SK-N-SH (cell line): ENCODE measurements at regions not wholly inside any gene's neighbourhood (a gene's known extent, or its start where the extent isn't known, plus 50 kb on each side); places are given as distances from the start of the nearest gene placed in this dataset.

Source experiments
- CTCF ChIA-PET: fragments of 300-600, 350-600 bp; formaldehyde crosslinking; extraction: SDS; loops from one replicate; lab custom pipeline; 2021; lab: Yijun Ruan, JAX
- POLR2A ChIA-PET: fragments of 350-600 bp; sonication (Branson Sonifier 250); formaldehyde crosslinking; extraction: SDS; loops from one replicate; lab custom pipeline; 2020; ENCODE audit warnings: antibody characterized with exemption, inconsistent platforms; lab: Yijun Ruan, JAX
- DNase-seq: peaks from one replicate; pipeline ENCODE4 v3.0.0; 2012
- H2AFZ ChIP-seq: fragments of 200-600 bp; sonication (generic); 2 replicates; pipeline ENCODE4 v1.8.1; 2016; ENCODE audit warnings: antibody characterized with exemption, mild to moderate bottlenecking, low read depth
- H3F3A ChIP-seq: fragments of 200-600 bp; sonication (generic); replicated peaks from 2 replicates; pipeline ENCODE3; 2016; ENCODE audit warnings: antibody characterized with exemption, mild to moderate bottlenecking; ENCODE audit not compliant: insufficient read depth
- H3K27ac ChIP-seq, 2 experiments: fragments of 200-500 bp in 1 of 2; fragments of 200-600 bp in 1 of 2; sonication (Bioruptor generic) in 1 of 2; sonication (generic), shearing (Covaris generic) in 1 of 2; 2 replicates each; pipeline versions ENCODE4 v1.5.1 to v1.6.1; 2014 to 2016; ENCODE audit warnings: low read depth in 2 of 2, inconsistent platforms in 1 of 2, low read length in 1 of 2, mild to moderate bottlenecking in 1 of 2, mixed read lengths in 1 of 2
- H3K27me3 ChIP-seq: fragments of 200-600 bp; sonication (generic), shearing (Covaris generic); 2 replicates; pipeline ENCODE4 v1.6.1; 2016; ENCODE audit warnings: mixed run types; ENCODE audit not compliant: insufficient read depth
- H3K36me3 ChIP-seq, 2 experiments: fragments of 200-500 bp in 1 of 2; fragments of 200-600 bp in 1 of 2; sonication (Bioruptor generic) in 1 of 2; sonication (generic) in 1 of 2; replicated peaks in 1 of 2; 2 replicates each; pipeline versions ENCODE3 to v1.5.1; 2014 to 2016; ENCODE audit warnings: low read length in 1 of 2, mild to moderate bottlenecking in 1 of 2; ENCODE audit not compliant: insufficient read depth in 2 of 2, control insufficient read depth in 1 of 2
- H3K4me1 ChIP-seq, 2 experiments: fragments of 200-500 bp in 1 of 2; fragments of 200-600 bp in 1 of 2; sonication (Bioruptor generic) in 1 of 2; sonication (generic), shearing (Covaris generic) in 1 of 2; 2 replicates each; pipeline versions ENCODE4 v1.5.1 to v1.6.1; 2014 to 2016; ENCODE audit warnings: low read depth in 1 of 2, low read length in 1 of 2, mixed run types in 1 of 2; ENCODE audit not compliant: insufficient read depth in 2 of 2, control insufficient read depth in 1 of 2
- H3K4me2 ChIP-seq: fragments of 200-600 bp; sonication (generic), shearing (Covaris generic); 2 replicates; pipeline ENCODE4 v1.6.1; 2017; ENCODE audit warnings: mixed run types
- H3K4me3 ChIP-seq, 2 experiments: fragments of 200-500 bp in 1 of 2; fragments of 200-600 bp in 1 of 2; sonication (Bioruptor generic) in 1 of 2; sonication (generic), shearing (Covaris generic) in 1 of 2; 2 replicates each; pipeline versions ENCODE4 v1.5.1 to v1.8.1; 2014 to 2016; ENCODE audit warnings: low read depth in 2 of 2, inconsistent platforms in 1 of 2, low read length in 1 of 2, mild to moderate bottlenecking in 1 of 2, mixed read lengths in 1 of 2, moderate library complexity in 1 of 2
- H3K79me2 ChIP-seq: fragments of 200-600 bp; sonication (generic); 2 replicates; pipeline ENCODE4 v1.8.1; 2017; ENCODE audit warnings: mild to moderate bottlenecking; ENCODE audit not compliant: insufficient read depth
- H3K9ac ChIP-seq: fragments of 200-600 bp; sonication (generic); 2 replicates; pipeline ENCODE4 v1.6.1; 2017; ENCODE audit warnings: mixed run types
- H3K9me2 ChIP-seq: fragments of 200-600 bp; sonication (generic); 2 replicates; pipeline ENCODE4 v1.6.1; 2017; ENCODE audit warnings: mixed run types
- H3K9me3 ChIP-seq: fragments of 200-600 bp; sonication (generic); 2 replicates; pipeline ENCODE4 v1.6.1; 2017; ENCODE audit warnings: mixed run types, mild to moderate bottlenecking, moderate library complexity
- H4K20me1 ChIP-seq: fragments of 200-600 bp; sonication (generic); 2 replicates; pipeline ENCODE4 v1.6.1; 2017; ENCODE audit warnings: mild to moderate bottlenecking, mixed run types; ENCODE audit not compliant: insufficient read depth
- CHD2 ChIP-seq: fragments of 150-350 bp; IDR thresholded peaks from 2 replicates; pipeline ENCODE4 v1.6.1; 2018; ENCODE audit warnings: low read length; ENCODE audit not compliant: partially characterized antibody
- ELF1 ChIP-seq: IDR thresholded peaks from 2 replicates; pipeline ENCODE4 v1.4.0; 2012
- EZH2phosphoT487 ChIP-seq: fragments of 200-600 bp; sonication (generic); IDR thresholded peaks from 2 replicates; pipeline ENCODE4 v1.6.1; 2017; ENCODE audit warnings: low read depth, mixed run types, mild to moderate bottlenecking, antibody characterized with exemption, moderate library complexity, borderline replicate concordance
- FOXM1 ChIP-seq: IDR thresholded peaks from 2 replicates; pipeline ENCODE4 v1.4.0; 2012; ENCODE audit warnings: low read depth, mild to moderate bottlenecking
- GABPA ChIP-seq: IDR thresholded peaks from 2 replicates; pipeline ENCODE4 v1.4.0; 2012; ENCODE audit warnings: low read depth, mild to moderate bottlenecking
- JUND ChIP-seq: IDR thresholded peaks from 2 replicates; pipeline ENCODE4 v1.4.0; 2012
- NFIC ChIP-seq: IDR thresholded peaks from 2 replicates; pipeline ENCODE4 v1.4.0; 2012; ENCODE audit warnings: borderline replicate concordance
- POLR2AphosphoS5 ChIP-seq: IDR thresholded peaks from 2 replicates; pipeline ENCODE4 v1.6.1; 2012; ENCODE audit warnings: low read depth, low read length
- RAD21 ChIP-seq: IDR thresholded peaks from 2 replicates; pipeline ENCODE4 v1.6.1; 2012; ENCODE audit warnings: mild to moderate bottlenecking, low read length
- SIN3A ChIP-seq: IDR thresholded peaks from 2 replicates; pipeline ENCODE4 v1.6.1; 2012; ENCODE audit warnings: low read depth, mild to moderate bottlenecking, low read length, moderate library complexity, borderline replicate concordance
- TAF1 ChIP-seq: IDR thresholded peaks from 2 replicates; pipeline ENCODE4 v1.6.1; 2012; ENCODE audit warnings: low read depth, mild to moderate bottlenecking, low read length, moderate library complexity, borderline replicate concordance
- WGBS: methylation state at CpG from one replicate; pipeline ENCODE4 v1.1.6; 2017; ENCODE audit warnings: low lambda C conversion rate; 5-methylcytosine and 5-hydroxymethylcytosine counted together
- TF ChIP-seq, protein P1 (sequence below): fragments of 150-350 bp; IDR thresholded peaks from 2 replicates; pipeline ENCODE4 v1.6.1; 2017; ENCODE audit warnings: antibody characterized with exemption, low read length, low read depth, borderline replicate concordance
- TF ChIP-seq, protein P2 (sequence below): IDR thresholded peaks from 2 replicates; pipeline ENCODE4; 2012
- TF ChIP-seq, protein P3 (sequence below): fragments of 200-600 bp; sonication (generic); IDR thresholded peaks from 2 replicates; pipeline ENCODE4 v1.6.1; 2017; ENCODE audit warnings: antibody characterized with exemption, mild to moderate bottlenecking, moderate library complexity
- TF ChIP-seq, protein P4 (sequence below): IDR thresholded peaks from 2 replicates; pipeline ENCODE4 v1.6.1; 2012; ENCODE audit warnings: mild to moderate bottlenecking, low read depth, low read length, moderate library complexity

DNA sequence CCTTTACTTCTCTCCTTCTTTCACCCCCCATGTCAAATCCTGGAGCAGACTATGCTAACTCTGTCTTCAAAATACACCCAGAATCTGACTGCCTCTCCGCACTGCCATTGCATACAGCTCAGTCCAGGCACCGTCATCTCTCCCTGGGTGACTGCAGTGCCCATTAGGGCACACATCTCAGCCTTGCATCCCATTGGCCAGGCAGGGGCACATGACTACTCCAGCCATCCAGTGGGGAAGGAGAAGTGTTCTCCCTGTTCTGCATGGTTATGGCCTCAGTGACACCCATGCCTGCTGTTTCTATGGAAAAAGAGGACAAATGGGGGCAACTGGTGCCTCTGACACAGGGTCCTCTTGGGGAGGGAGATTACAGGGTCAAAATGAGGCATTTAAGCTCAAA, 270.5 kb downstream of the MATN1 start:
- 21% methylated on average over 2 of the region's 2 CpGs for WGBS
- Histone ChIP-seq H3K9me2 (no peaks in the 10 kb centered on the region), H2AFZ (no peak overlapping the region), H3K4me2 (no peak overlapping the region), H3K9ac (no peak overlapping the region), H3K27ac (no peak overlapping the region), H3K4me1 (no peaks in the 10 kb centered on the region), H3K9me3 (no peaks in the 10 kb centered on the region), H4K20me1 (no peaks in the 10 kb centered on the region), H3K4me3 (no peak overlapping the region), H3F3A (no peaks in the 10 kb centered on the region), H3K79me2 (no peaks in the 10 kb centered on the region), H3K27me3 (no peaks in the 10 kb centered on the region), H3K36me3 (no peaks in the 10 kb centered on the region)
- TF ChIP-seq FOXM1 (no peak), SIN3A (no peak), CHD2 (no peak), RAD21 (no peak), TAF1 (no peak), EZH2phosphoT487 (no peak), GABPA (no peak), JUND (no peak), NFIC (no peak), ELF1 (no peak), POLR2AphosphoS5 (no peak)
- TF ChIP-seq, protein P1, sequence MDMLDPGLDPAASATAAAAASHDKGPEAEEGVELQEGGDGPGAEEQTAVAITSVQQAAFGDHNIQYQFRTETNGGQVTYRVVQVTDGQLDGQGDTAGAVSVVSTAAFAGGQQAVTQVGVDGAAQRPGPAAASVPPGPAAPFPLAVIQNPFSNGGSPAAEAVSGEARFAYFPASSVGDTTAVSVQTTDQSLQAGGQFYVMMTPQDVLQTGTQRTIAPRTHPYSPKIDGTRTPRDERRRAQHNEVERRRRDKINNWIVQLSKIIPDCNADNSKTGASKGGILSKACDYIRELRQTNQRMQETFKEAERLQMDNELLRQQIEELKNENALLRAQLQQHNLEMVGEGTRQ, result no peak
- TF ChIP-seq, protein P2, sequence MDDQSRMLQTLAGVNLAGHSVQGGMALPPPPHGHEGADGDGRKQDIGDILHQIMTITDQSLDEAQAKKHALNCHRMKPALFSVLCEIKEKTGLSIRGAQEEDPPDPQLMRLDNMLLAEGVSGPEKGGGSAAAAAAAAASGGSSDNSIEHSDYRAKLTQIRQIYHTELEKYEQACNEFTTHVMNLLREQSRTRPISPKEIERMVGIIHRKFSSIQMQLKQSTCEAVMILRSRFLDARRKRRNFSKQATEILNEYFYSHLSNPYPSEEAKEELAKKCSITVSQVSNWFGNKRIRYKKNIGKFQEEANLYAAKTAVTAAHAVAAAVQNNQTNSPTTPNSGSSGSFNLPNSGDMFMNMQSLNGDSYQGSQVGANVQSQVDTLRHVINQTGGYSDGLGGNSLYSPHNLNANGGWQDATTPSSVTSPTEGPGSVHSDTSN, result no peak
- TF ChIP-seq, protein P3, sequence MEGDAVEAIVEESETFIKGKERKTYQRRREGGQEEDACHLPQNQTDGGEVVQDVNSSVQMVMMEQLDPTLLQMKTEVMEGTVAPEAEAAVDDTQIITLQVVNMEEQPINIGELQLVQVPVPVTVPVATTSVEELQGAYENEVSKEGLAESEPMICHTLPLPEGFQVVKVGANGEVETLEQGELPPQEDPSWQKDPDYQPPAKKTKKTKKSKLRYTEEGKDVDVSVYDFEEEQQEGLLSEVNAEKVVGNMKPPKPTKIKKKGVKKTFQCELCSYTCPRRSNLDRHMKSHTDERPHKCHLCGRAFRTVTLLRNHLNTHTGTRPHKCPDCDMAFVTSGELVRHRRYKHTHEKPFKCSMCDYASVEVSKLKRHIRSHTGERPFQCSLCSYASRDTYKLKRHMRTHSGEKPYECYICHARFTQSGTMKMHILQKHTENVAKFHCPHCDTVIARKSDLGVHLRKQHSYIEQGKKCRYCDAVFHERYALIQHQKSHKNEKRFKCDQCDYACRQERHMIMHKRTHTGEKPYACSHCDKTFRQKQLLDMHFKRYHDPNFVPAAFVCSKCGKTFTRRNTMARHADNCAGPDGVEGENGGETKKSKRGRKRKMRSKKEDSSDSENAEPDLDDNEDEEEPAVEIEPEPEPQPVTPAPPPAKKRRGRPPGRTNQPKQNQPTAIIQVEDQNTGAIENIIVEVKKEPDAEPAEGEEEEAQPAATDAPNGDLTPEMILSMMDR, result no peak
- TF ChIP-seq, protein P4, sequence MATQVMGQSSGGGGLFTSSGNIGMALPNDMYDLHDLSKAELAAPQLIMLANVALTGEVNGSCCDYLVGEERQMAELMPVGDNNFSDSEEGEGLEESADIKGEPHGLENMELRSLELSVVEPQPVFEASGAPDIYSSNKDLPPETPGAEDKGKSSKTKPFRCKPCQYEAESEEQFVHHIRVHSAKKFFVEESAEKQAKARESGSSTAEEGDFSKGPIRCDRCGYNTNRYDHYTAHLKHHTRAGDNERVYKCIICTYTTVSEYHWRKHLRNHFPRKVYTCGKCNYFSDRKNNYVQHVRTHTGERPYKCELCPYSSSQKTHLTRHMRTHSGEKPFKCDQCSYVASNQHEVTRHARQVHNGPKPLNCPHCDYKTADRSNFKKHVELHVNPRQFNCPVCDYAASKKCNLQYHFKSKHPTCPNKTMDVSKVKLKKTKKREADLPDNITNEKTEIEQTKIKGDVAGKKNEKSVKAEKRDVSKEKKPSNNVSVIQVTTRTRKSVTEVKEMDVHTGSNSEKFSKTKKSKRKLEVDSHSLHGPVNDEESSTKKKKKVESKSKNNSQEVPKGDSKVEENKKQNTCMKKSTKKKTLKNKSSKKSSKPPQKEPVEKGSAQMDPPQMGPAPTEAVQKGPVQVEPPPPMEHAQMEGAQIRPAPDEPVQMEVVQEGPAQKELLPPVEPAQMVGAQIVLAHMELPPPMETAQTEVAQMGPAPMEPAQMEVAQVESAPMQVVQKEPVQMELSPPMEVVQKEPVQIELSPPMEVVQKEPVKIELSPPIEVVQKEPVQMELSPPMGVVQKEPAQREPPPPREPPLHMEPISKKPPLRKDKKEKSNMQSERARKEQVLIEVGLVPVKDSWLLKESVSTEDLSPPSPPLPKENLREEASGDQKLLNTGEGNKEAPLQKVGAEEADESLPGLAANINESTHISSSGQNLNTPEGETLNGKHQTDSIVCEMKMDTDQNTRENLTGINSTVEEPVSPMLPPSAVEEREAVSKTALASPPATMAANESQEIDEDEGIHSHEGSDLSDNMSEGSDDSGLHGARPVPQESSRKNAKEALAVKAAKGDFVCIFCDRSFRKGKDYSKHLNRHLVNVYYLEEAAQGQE, result no peak
- ChIA-PET CTCF (no interaction called here), POLR2A (no interaction called here)
- DNase-seq, result no peak
